K562 (cell line): ENCODE measurements at regions not wholly inside any gene's neighbourhood (a gene's known extent, or its start where the extent isn't known, plus 50 kb on each side); places are given as distances from the start of the nearest gene placed in this dataset.

ENCODE experiments used
- FOXM1 ChIP-seq, 2 experiments: fragments of 450-650 bp in 1 of 2; sonication (generic) in 1 of 2; formaldehyde crosslinking in 1 of 2; IDR thresholded peaks; 2 replicates each; pipeline versions ENCODE4 v1.6.1 to v1.9.0; 2017 to 2022; ENCODE audit warnings: low read depth in 2 of 2, mild to moderate bottlenecking in 2 of 2, missing genetic modification reagents in 1 of 2, moderate library complexity in 1 of 2
- ZNF263 ChIP-seq: sonication (generic); formaldehyde crosslinking; IDR thresholded peaks from 2 replicates; pipeline ENCODE4 v1.8.0; 2022; ENCODE audit warnings: mild to moderate bottlenecking, missing genetic modification reagents, borderline replicate concordance
- TF ChIP-seq, protein P1 (sequence below): fragments of 450-650 bp; IDR thresholded peaks from 2 replicates; pipeline ENCODE4 v1.6.1; 2017; ENCODE audit warnings: antibody characterized with exemption, mild to moderate bottlenecking
- TF ChIP-seq, protein P2 (sequence below): sonication (generic); formaldehyde crosslinking; IDR thresholded peaks from 2 replicates; pipeline ENCODE4 v1.9.0; 2022; ENCODE audit warnings: mild to moderate bottlenecking, missing genetic modification reagents

DNA sequence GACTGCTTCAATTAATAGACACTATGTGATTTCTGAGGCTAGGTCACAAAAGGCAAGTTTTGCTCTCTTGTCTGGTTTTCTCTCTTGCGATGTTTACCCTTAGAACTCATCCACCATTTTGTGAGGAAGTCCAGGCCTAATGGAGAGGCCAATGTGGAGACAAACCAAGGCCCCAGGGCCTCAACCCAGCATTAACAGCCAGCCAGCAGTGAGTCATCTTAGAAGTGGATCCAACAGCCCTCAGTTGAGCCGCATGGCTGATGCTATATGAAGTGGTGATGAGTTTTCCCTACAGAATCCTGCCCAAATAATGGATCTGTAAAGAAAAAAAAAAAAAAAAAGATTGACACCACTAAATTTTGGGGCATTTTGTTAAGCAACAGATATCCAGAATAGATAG, 95.1 kb downstream of the DNTTIP2 start:
- TF ChIP-seq FOXM1 (IDR thresholded peaks at IDR 0.05; ENCODE audit: low read depth): no peak
- TF ChIP-seq FOXM1 (CRISPR knock-in tag; IDR thresholded peaks at IDR 0.05; ENCODE audit: low read depth): no peak
- TF ChIP-seq, protein P1, sequence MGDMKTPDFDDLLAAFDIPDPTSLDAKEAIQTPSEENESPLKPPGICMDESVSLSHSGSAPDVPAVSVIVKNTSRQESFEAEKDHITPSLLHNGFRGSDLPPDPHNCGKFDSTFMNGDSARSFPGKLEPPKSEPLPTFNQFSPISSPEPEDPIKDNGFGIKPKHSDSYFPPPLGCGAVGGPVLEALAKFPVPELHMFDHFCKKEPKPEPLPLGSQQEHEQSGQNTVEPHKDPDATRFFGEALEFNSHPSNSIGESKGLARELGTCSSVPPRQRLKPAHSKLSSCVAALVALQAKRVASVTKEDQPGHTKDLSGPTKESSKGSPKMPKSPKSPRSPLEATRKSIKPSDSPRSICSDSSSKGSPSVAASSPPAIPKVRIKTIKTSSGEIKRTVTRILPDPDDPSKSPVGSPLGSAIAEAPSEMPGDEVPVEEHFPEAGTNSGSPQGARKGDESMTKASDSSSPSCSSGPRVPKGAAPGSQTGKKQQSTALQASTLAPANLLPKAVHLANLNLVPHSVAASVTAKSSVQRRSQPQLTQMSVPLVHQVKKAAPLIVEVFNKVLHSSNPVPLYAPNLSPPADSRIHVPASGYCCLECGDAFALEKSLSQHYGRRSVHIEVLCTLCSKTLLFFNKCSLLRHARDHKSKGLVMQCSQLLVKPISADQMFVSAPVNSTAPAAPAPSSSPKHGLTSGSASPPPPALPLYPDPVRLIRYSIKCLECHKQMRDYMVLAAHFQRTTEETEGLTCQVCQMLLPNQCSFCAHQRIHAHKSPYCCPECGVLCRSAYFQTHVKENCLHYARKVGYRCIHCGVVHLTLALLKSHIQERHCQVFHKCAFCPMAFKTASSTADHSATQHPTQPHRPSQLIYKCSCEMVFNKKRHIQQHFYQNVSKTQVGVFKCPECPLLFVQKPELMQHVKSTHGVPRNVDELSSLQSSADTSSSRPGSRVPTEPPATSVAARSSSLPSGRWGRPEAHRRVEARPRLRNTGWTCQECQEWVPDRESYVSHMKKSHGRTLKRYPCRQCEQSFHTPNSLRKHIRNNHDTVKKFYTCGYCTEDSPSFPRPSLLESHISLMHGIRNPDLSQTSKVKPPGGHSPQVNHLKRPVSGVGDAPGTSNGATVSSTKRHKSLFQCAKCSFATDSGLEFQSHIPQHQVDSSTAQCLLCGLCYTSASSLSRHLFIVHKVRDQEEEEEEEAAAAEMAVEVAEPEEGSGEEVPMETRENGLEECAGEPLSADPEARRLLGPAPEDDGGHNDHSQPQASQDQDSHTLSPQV: no peak
- no peak for TF ChIP-seq ZNF263 (CRISPR knock-in tag)
- TF ChIP-seq, protein P2, sequence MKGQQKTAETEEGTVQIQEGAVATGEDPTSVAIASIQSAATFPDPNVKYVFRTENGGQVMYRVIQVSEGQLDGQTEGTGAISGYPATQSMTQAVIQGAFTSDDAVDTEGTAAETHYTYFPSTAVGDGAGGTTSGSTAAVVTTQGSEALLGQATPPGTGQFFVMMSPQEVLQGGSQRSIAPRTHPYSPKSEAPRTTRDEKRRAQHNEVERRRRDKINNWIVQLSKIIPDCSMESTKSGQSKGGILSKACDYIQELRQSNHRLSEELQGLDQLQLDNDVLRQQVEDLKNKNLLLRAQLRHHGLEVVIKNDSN (CRISPR knock-in tag): no peak
